ENCODE measurements at regions not wholly inside any gene's neighbourhood (a gene's known extent, or its start where the extent isn't known, plus 50 kb on each side); places are given as distances from the start of the nearest gene placed in this dataset.

DNA sequence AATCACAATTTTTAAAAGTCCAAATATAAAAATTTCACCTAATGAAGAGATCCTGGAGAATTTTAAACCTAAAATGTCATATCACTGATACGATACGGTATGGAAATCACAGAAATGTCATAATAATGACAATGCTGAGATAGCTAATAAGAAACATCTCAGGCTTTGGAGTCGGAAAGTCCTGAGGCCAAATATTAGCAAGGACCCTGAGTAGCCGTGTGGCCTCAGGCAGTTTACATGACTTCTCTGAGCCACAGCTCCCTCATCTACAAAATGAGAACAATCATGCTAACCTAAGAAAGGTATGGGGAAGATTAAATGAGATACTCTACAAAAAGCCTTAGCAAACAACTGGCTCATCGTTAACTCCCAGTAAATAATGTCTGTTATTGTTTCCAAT, 100.9 kb upstream of the NEBL start:
- H3K4me3 ChIP-seq (ENCODE audit: low read depth, low read length), result no peak overlapping the region
- TF ChIP-seq, protein P1, sequence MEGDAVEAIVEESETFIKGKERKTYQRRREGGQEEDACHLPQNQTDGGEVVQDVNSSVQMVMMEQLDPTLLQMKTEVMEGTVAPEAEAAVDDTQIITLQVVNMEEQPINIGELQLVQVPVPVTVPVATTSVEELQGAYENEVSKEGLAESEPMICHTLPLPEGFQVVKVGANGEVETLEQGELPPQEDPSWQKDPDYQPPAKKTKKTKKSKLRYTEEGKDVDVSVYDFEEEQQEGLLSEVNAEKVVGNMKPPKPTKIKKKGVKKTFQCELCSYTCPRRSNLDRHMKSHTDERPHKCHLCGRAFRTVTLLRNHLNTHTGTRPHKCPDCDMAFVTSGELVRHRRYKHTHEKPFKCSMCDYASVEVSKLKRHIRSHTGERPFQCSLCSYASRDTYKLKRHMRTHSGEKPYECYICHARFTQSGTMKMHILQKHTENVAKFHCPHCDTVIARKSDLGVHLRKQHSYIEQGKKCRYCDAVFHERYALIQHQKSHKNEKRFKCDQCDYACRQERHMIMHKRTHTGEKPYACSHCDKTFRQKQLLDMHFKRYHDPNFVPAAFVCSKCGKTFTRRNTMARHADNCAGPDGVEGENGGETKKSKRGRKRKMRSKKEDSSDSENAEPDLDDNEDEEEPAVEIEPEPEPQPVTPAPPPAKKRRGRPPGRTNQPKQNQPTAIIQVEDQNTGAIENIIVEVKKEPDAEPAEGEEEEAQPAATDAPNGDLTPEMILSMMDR (IDR thresholded peaks at IDR 0.05; ENCODE audit: low read depth, low read length), result no peak

DNA sequence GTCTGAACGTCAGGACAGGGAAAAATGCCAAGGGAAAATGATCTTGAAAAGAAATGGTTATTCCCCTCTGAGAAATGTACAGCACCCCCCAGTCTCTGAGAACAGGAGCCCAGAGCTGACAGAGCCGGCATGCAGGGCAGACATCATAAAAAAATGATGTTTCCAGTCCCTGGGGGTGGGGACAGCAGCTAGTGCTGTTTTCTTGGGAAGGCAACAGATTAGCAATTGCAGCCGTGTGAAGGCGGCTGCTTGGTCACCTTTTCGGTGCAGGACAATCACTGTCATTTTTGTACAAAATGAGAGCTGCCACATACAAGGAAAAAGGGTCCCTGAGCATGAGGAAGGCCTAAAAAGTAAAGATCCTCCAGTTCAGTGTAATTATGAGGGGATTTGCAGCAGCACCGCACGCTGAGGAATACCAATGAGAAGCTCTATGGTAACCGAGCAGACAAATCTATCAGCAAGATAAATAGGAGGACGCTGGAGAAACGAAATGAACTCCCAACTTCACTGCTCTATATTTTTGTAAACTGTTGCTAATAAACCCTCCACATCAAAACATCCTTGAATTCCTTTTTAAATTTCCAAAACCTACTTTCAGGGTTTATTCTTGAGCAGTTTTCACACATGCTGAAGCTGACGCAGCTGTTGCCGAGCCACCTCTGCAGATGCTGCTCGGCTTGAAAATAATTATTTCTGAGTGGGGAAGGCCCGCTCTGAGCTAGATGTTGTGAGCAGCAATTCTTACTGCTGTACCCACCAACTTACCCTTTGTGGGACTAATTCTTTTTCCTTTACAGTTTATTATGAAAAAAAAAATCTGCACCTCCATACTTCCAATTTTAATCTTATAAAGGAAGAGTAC, 98.2 kb upstream of the NEBL start:
- TF ChIP-seq, protein P1 (IDR thresholded peaks at IDR 0.05; ENCODE audit: low read depth, low read length), result no peak
- no peak overlapping the region for H3K4me3 ChIP-seq (ENCODE audit: low read depth, low read length)

DNA sequence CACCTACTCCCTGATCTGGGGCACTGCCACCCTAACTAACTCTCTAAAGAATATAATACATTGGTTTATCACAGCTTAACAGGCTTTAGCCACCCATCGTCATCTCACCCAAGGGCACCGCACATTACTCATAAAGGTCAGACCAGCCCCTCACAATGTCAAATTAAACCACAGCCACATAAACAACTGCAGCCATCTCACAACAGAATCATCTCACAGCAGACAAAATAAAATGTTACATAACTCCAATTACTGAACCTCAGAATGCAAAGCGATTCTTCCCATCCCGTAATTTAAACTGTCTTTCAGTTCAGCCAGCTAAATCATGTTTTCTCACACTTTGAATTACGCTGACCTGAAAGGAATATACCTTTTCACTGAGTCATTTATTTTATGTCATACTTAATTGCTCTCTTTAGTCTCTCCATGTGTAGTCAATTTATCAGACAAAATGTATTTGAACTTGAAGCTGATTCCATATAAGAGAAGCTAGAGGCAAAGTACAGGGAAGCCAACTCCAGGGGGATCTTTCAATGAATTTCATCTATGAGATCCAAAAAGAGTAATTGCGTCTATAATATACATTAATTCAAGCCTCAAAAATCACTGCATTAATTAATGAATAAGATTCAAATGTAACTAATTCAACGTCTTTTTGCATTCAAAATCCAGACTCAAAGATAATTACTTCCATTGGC, 96.9 kb upstream of the NEBL start:
- TF ChIP-seq, protein P1 (IDR thresholded peaks at IDR 0.05; ENCODE audit: low read depth, low read length), result no peak
- H3K4me3 ChIP-seq (ENCODE audit: low read depth, low read length), result no peak overlapping the region

DNA sequence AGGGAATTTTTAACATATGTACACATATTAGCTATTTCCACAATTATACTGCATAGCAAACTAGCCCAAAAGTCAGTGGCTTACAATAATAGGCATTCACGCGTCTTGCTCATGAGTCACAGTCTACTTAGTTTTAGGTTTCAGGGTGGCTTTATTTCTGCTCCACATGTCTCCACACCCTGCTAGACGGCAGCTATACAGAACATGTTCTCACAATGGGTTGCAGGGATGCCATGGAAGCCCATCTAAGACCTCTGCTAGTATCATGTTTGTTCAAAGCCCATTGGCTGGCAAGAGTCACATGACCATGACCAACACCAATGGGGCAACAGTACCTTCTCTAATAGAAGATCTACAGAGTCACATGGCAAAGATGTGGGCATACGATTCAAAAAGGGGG, 96.3 kb upstream of the NEBL start:
- no peak overlapping the region for H3K4me3 ChIP-seq (ENCODE audit: low read depth, low read length)
- TF ChIP-seq, protein P1 (IDR thresholded peaks at IDR 0.05; ENCODE audit: low read depth, low read length), result no peak

DNA sequence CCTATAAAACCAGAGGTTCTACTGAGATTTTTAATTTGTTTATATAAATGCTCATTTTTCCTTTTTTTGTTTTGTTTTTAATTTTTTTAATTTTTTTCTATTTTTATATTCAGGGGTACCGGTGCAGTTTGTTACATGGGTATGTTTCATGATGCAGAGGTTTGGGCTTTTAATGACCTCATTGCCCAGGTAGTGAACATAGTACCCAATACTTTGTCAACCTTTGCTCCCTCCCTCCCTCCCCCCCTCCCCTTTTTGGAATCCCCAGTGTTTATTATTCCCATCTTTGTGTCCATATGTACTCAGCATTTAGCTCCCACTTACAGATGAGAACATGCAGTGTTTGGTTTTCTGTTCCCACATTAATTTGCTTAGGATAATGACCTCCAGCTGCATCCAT, 94.4 kb upstream of the NEBL start:
- TF ChIP-seq, protein P1 (IDR thresholded peaks at IDR 0.05; ENCODE audit: low read depth, low read length), result no peak

DNA sequence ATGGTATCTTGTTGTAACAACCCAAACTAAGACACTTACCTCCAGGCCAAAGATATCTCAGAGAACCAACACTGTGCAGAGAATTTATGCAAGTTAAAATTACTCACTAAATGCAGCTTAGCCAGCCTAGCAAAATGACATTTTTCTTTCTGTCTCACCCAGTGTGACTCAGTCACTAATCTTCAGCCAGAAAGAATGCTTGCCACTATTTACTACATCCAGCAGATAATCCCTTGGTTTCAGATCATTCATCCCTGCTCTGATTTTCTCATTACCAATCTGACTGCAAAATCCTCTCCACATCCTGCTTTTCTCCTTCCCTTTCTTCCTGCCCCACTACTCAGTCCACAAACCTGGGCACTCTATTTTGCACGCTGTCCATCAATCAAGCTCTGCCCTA, 93.5 kb upstream of the NEBL start:
- H3K4me3 ChIP-seq (ENCODE audit: low read depth, low read length), result no peak overlapping the region
- TF ChIP-seq, protein P1 (IDR thresholded peaks at IDR 0.05; ENCODE audit: low read depth, low read length), result no peak

More for the DNA sequence above, 94.4 kb upstream of the NEBL start:
- no peak overlapping the region for H3K4me3 ChIP-seq (ENCODE audit: low read depth, low read length)

All from WI38 (cell line).